Inflammatory macrophage (primary cell): ENCODE measurements at regions not wholly inside any gene's neighbourhood (a gene's known extent, or its start where the extent isn't known, plus 50 kb on each side); places are given as distances from the start of the nearest gene placed in this dataset.

ENCODE experiments used
- DNase-seq, 2 donors: peaks; one replicate each; pipeline ENCODE4 v3.0.0-alpha.2; 2020 to 2022

- DNase-seq: peak; percentile 76 to 78
These were observed 67.3 kb upstream of the NUP50 start for GRCh38 chr22:45096256-45096907.

- DNase-seq: no peak
These were observed 66.7 kb upstream of the NUP50 start for GRCh38 chr22:45097061-45097460.

GRCh38 chr22:45098056-45098455, 65.7 kb upstream of the NUP50 start:
- DNase-seq: no peak

GRCh38 chr22:45099961-45100360, 63.8 kb upstream of the NUP50 start:
- no peak for DNase-seq

- DNase-seq: peak; percentile 80 to 82
These were observed 62.1 kb upstream of the NUP50 start for GRCh38 chr22:45101515-45102227.

- DNase-seq: peak; percentile 20 to 51
These were observed 60.8 kb upstream of the NUP50 start for GRCh38 chr22:45102896-45103420.

- no peak for DNase-seq
These were observed 60.0 kb upstream of the NUP50 start for GRCh38 chr22:45103756-45104155.

GRCh38 chr22:45104313-45104712, 59.4 kb upstream of the NUP50 start:
- no peak for DNase-seq

- no peak for DNase-seq
These were observed 58.4 kb upstream of the NUP50 start for GRCh38 chr22:45105281-45105702.

GRCh38 chr22:45107671-45108070, 56.1 kb upstream of the NUP50 start:
- DNase-seq: no peak

GRCh38 chr22:45112136-45112879, 51.4 kb upstream of the NUP50 start:
- no peak for DNase-seq
